AG20443 (cell line): ENCODE measurements at regions not wholly inside any gene's neighbourhood (a gene's known extent, or its start where the extent isn't known, plus 50 kb on each side); places are given as distances from the start of the nearest gene placed in this dataset.
"Not testable (repeated sequence)": the region's sequence is repeated elsewhere in the genome, so short reads cannot be mapped to it uniquely, and the experiment has no call there.

Experiments
- DNase-seq: peaks from one replicate; pipeline ENCODE4 v3.0.0; 2012; ENCODE audit warnings: low spot score, mixed read lengths

- no peak for DNase-seq
These were observed 341.7 kb downstream of the CD83 start for GRCh38 chr6:14459315-14459714.

GRCh38 chr6:14460556-14460955 lies 343.0 kb downstream of the CD83 start:
- DNase-seq: no peak

- no peak for DNase-seq
These were observed 344.6 kb downstream of the CD83 start for GRCh38 chr6:14462135-14462534.

- no peak for DNase-seq
These were observed 345.0 kb downstream of the CD83 start for GRCh38 chr6:14462566-14462965.

GRCh38 chr6:14463110-14463509 lies 345.5 kb downstream of the CD83 start:
- no peak for DNase-seq

- peak; percentile 26 for DNase-seq
These were observed 346.5 kb downstream of the CD83 start for GRCh38 chr6:14464055-14464454.

GRCh38 chr6:14464716-14465115 lies 347.1 kb downstream of the CD83 start:
- DNase-seq: no peak

GRCh38 chr6:14466278-14466677 lies 348.7 kb downstream of the CD83 start:
- peak; percentile 73 for DNase-seq

GRCh38 chr6:14467591-14467990 lies 350.0 kb downstream of the CD83 start:
- DNase-seq: peak; percentile 51

- DNase-seq: no peak
These were observed 351.2 kb downstream of the CD83 start for GRCh38 chr6:14468647-14469321.

- no peak for DNase-seq
These were observed 352.5 kb downstream of the CD83 start for GRCh38 chr6:14470101-14470500.

- no peak for DNase-seq
These were observed 353.1 kb downstream of the CD83 start for GRCh38 chr6:14470671-14471070.

- no peak for DNase-seq
These were observed 354.8 kb downstream of the CD83 start for GRCh38 chr6:14472255-14472985.

- peak; percentile 63 for DNase-seq
These were observed 355.4 kb downstream of the CD83 start for GRCh38 chr6:14472986-14473337.

GRCh38 chr6:14474816-14475215 lies 357.2 kb downstream of the CD83 start:
- DNase-seq: no peak

- no peak for DNase-seq
These were observed 357.7 kb downstream of the CD83 start for GRCh38 chr6:14475306-14475705.

GRCh38 chr6:14476793-14477531 lies 359.4 kb downstream of the CD83 start:
- peak; percentile 93 for DNase-seq

GRCh38 chr6:14477559-14477958 lies 360.0 kb downstream of the CD83 start:
- DNase-seq: no peak

- DNase-seq: no peak
These were observed 361.0 kb downstream of the CD83 start for GRCh38 chr6:14478381-14479225.

GRCh38 chr6:14481946-14482345 lies 364.4 kb downstream of the CD83 start:
- DNase-seq: not testable (repeated sequence)

GRCh38 chr6:14487625-14488024 lies 370.1 kb downstream of the CD83 start:
- no peak for DNase-seq

- DNase-seq: no peak
These were observed 370.6 kb downstream of the CD83 start for GRCh38 chr6:14488180-14488579.
